Small intestine (tissue), 7 donors: ENCODE measurements at regions not wholly inside any gene's neighbourhood (a gene's known extent, or its start where the extent isn't known, plus 50 kb on each side); places are given as distances from the start of the nearest gene placed in this dataset.

Experiments
- DNase-seq, 2 donors: peaks; one replicate each; pipeline versions ENCODE4 v3.0.0 to v3.0.0-alpha.2; 2013
- FAIRE-seq: peaks from 2 replicates; lab custom pipeline; 2012; peaks lifted over from hg19 to GRCh38; lab: Jason Lieb, UNC
- H3K27ac ChIP-seq, 3 donors: one replicate each; pipeline ENCODE4 v1.5.1; 2013; ENCODE audit warnings: low read length in 2 of 3, mild to moderate bottlenecking in 2 of 3, control low read depth in 1 of 3, inconsistent platforms in 1 of 3, low read depth in 1 of 3, moderate library complexity in 1 of 3
- H3K27me3 ChIP-seq, 3 donors: one replicate each; pipeline ENCODE4 v1.6.1; 2013; ENCODE audit warnings: low read length in 3 of 3, inconsistent platforms in 1 of 3; ENCODE audit not compliant: control insufficient read depth in 3 of 3, insufficient read depth in 3 of 3
- H3K36me3 ChIP-seq, 3 donors: one replicate each; pipeline ENCODE4 v1.6.1; 2013; ENCODE audit warnings: low read length in 3 of 3, inconsistent platforms in 1 of 3, low read depth in 1 of 3, mild to moderate bottlenecking in 1 of 3, moderate library complexity in 1 of 3; ENCODE audit not compliant: control insufficient read depth in 3 of 3, insufficient read depth in 2 of 3
- H3K4me1 ChIP-seq, 3 donors: one replicate each; pipeline ENCODE4 v1.6.1; 2013; ENCODE audit warnings: low read length in 2 of 3, inconsistent platforms in 1 of 3, low read depth in 1 of 3, mild to moderate bottlenecking in 1 of 3, moderate library complexity in 1 of 3; ENCODE audit not compliant: control insufficient read depth in 3 of 3, insufficient read depth in 2 of 3
- H3K4me3 ChIP-seq, 3 donors: one replicate each; pipeline ENCODE4 v1.5.1; 2013; ENCODE audit warnings: low read length in 3 of 3, control low read depth in 1 of 3, inconsistent platforms in 1 of 3, low read depth in 1 of 3, mild to moderate bottlenecking in 1 of 3, moderate library complexity in 1 of 3
- H3K9me3 ChIP-seq, 2 donors: one replicate each; pipeline ENCODE4 v1.6.1; 2013; ENCODE audit warnings: low read depth in 1 of 2, low read length in 1 of 2; ENCODE audit not compliant: control insufficient read depth in 2 of 2, insufficient read depth in 1 of 2
- WGBS, 3 donors: extraction: QIAGEN DNeasy Blood & Tissue Kit; methylation state at CpG; one replicate each; pipeline ENCODE4 v1.1.7; 2013; 5-methylcytosine and 5-hydroxymethylcytosine counted together
- donor health status: healthy with polysubstance abuse.
- donor health status: control.
- donor health status: control.
- donor health status: Bipolar disorder and iron deficiency.
- donor health status: healthy.

GRCh38 chr9:107704774-107705173 is 215.2 kb upstream of the KLF4 start:
- peaks cover 0 to 5% of the 10 kb centered on the region in 2 donors for H3K9me3 ChIP-seq
- peaks cover 0 to 16% (median 0%) of the 10 kb centered on the region in 3 donors for H3K4me1 ChIP-seq
- FAIRE-seq (no peak), DNase-seq (no peak)
- no peaks in the 10 kb centered on the region for H3K27me3 ChIP-seq
- no peak overlapping the region for H3K27ac ChIP-seq
- H3K4me3 ChIP-seq = no peak overlapping the region
- H3K36me3 ChIP-seq = no peaks in the 10 kb centered on the region
- WGBS, 3 donors = 67 to 90% (median 67%) methylated on average over 1 of the region's 1 CpG

- Histone ChIP-seq H3K4me3 (no peak overlapping the region), H3K4me1 (peaks cover 0 to 16% (median 0%) of the 10 kb centered on the region in 3 donors), H3K36me3 (no peaks in the 10 kb centered on the region), H3K27me3 (no peaks in the 10 kb centered on the region), H3K9me3 (peaks cover 0 to 5% of the 10 kb centered on the region in 2 donors), H3K27ac (peak overlapping the region in 1 of 3 donors; percentile 31)
- peak; percentile 75 to 84 for DNase-seq
- FAIRE-seq = no peak
Observed at GRCh38 chr9:107703651-107704050, 214.1 kb upstream of the KLF4 start.

GRCh38 chr9:107700847-107701246 is 211.3 kb upstream of the KLF4 start:
- no peaks in the 10 kb centered on the region for H3K36me3 ChIP-seq

GRCh38 chr9:107699231-107699630 is 209.7 kb upstream of the KLF4 start:
- DNase-seq = no peak
- H3K9me3 ChIP-seq = peaks cover 0 to 5% of the 10 kb centered on the region in 2 donors
- H3K27ac ChIP-seq = no peak overlapping the region
- peaks cover 0 to 6% (median 0%) of the 10 kb centered on the region in 3 donors for H3K4me1 ChIP-seq
- no peaks in the 10 kb centered on the region for H3K36me3 ChIP-seq
- FAIRE-seq = no peak
- no peak overlapping the region for H3K4me3 ChIP-seq
- WGBS, 3 donors = 74 to 93% (median 78%) methylated on average over 6 of the region's 6 CpGs
- H3K27me3 ChIP-seq = no peaks in the 10 kb centered on the region

More at GRCh38 chr9:107700847-107701246, 211.3 kb upstream of the KLF4 start:
- H3K27me3 ChIP-seq = no peaks in the 10 kb centered on the region
- peaks cover 0 to 5% of the 10 kb centered on the region in 2 donors for H3K9me3 ChIP-seq
- 28 to 50% (median 37%) methylated on average over 5 of the region's 5 CpGs for WGBS, 3 donors
- H3K4me3 ChIP-seq = no peak overlapping the region
- FAIRE-seq (no peak), DNase-seq (no peak)
- peaks cover 0 to 15% (median 0%) of the 10 kb centered on the region in 3 donors for H3K4me1 ChIP-seq
- H3K27ac ChIP-seq = no peak overlapping the region

- H3K36me3 ChIP-seq = no peaks in the 10 kb centered on the region
- H3K9me3 ChIP-seq = peaks cover 0 to 5% of the 10 kb centered on the region in 2 donors
- peaks cover 0 to 8% (median 0%) of the 10 kb centered on the region in 3 donors for H3K4me1 ChIP-seq
- H3K27me3 ChIP-seq = no peaks in the 10 kb centered on the region
- FAIRE-seq = no peak
- no peak overlapping the region for H3K4me3 ChIP-seq
- no peak for DNase-seq
- 43 to 57% (median 56%) methylated on average over 4 of the region's 4 CpGs for WGBS, 3 donors
- H3K27ac ChIP-seq = no peak overlapping the region
Observed at GRCh38 chr9:107698779-107699178, 209.2 kb upstream of the KLF4 start.

GRCh38 chr9:107696302-107696701 is 206.7 kb upstream of the KLF4 start:
- no peak overlapping the region for H3K4me3 ChIP-seq

GRCh38 chr9:107694390-107694789 is 204.8 kb upstream of the KLF4 start:
- Histone ChIP-seq H3K36me3 (no peaks in the 10 kb centered on the region), H3K4me3 (no peak overlapping the region), H3K27ac (no peak overlapping the region), H3K9me3 (peaks cover 0 to under 1% of the 10 kb centered on the region in 2 donors), H3K27me3 (no peaks in the 10 kb centered on the region), H3K4me1 (peaks cover 0 to 6% (median 0%) of the 10 kb centered on the region in 3 donors)
- 75 to 93% (median 83%) methylated on average over 1 of the region's 1 CpG for WGBS, 3 donors
- FAIRE-seq = no peak
- no peak for DNase-seq

More at GRCh38 chr9:107696302-107696701, 206.7 kb upstream of the KLF4 start:
- 83 to 96% (median 92%) methylated on average over 5 of the region's 5 CpGs for WGBS, 3 donors
- H3K4me1 ChIP-seq = peaks cover 0 to 6% (median 0%) of the 10 kb centered on the region in 3 donors
- H3K9me3 ChIP-seq = no peaks in the 10 kb centered on the region
- no peak for FAIRE-seq
- no peaks in the 10 kb centered on the region for H3K36me3 ChIP-seq
- no peaks in the 10 kb centered on the region for H3K27me3 ChIP-seq
- no peak overlapping the region for H3K27ac ChIP-seq
- DNase-seq = no peak

GRCh38 chr9:107693625-107694326 is 204.2 kb upstream of the KLF4 start:
- peak in 1 of 2 donors; percentile 26 for DNase-seq
- Histone ChIP-seq H3K4me3 (no peak overlapping the region), H3K9me3 (peaks cover 0 to 3% of the 10 kb centered on the region in 2 donors), H3K36me3 (no peaks in the 10 kb centered on the region), H3K4me1 (peaks cover 0 to 6% (median 0%) of the 10 kb centered on the region in 3 donors), H3K27me3 (no peaks in the 10 kb centered on the region), H3K27ac (no peak overlapping the region)
- FAIRE-seq = no peak
- 69 to 71% (median 70%) methylated on average over 7 of the region's 7 CpGs for WGBS, 3 donors
